Heart left ventricle (tissue), 13 donors: ENCODE measurements at regions not wholly inside any gene's neighbourhood (a gene's known extent, or its start where the extent isn't known, plus 50 kb on each side); places are given as distances from the start of the nearest gene placed in this dataset.

Source experiments
- CTCF ChIP-seq, 12 donors: fragments of 200-600 bp; sonication (generic) in 4 of 12; IDR thresholded peaks; one replicate each; pipeline versions ENCODE4 v1.5.0 to v1.8.0; 2018 to 2022; ENCODE audit warnings: antibody characterized with exemption in 12 of 12, mild to moderate bottlenecking in 5 of 12
- POLR2A ChIP-seq, 2 donors: fragments of 450-650 bp; IDR thresholded peaks; one replicate each; pipeline ENCODE4 v1.6.1; 2017; ENCODE audit warnings: antibody characterized with exemption in 2 of 2, mild to moderate bottlenecking in 2 of 2, moderate library complexity in 2 of 2
- donor health status: ischemic (EF 13 %, LVEDD 7.1; RV severe dilation, severe dysfunction).
- donor health status: DM: no; HTN: yes; CAD: no.
- donor health status: DM: no; HTN: no; CAD: no.
- donor health status: ischemic (EF 25% LVEDD 6.9; RV normal size, moderate dysfunction).
- donor health status: ischemic (EF 25% LVEDD 5.7; RV mildly dilated, moderate dysfunction).
- donor health status: ischemic (EF 35%, LVEDD 5.7; RV mildly dilated, moderate dysfunction).
- donor health status: nonischemic (EF 11% LVEDD 7.7; RV severe dilation, severe dysfunction).
- donor health status: DM: yes; HTN: yes; CAD: no.
- donor health status: PGD.
- donor health status: ischemic (EF 29% LVEDD 5.4; RV normal size, mild dysfunction).
- donor health status: nonischemic (EF 23%, LVEDD 6.1; RV moderate dilation, normal function).

GRCh38 chr11:109140857-109141515 is 281.0 kb upstream of the C11orf87 start:
- TF ChIP-seq POLR2A (IDR thresholded peaks at IDR 0.05) (no peak), CTCF (IDR thresholded peaks at IDR 0.05) (no peak)
